ENCODE measurements at regions not wholly inside any gene's neighbourhood (a gene's known extent, or its start where the extent isn't known, plus 50 kb on each side); places are given as distances from the start of the nearest gene placed in this dataset.
"Not testable (repeated sequence)": the region's sequence is repeated elsewhere in the genome, so short reads cannot be mapped to it uniquely, and the experiment has no call there.

DNA sequence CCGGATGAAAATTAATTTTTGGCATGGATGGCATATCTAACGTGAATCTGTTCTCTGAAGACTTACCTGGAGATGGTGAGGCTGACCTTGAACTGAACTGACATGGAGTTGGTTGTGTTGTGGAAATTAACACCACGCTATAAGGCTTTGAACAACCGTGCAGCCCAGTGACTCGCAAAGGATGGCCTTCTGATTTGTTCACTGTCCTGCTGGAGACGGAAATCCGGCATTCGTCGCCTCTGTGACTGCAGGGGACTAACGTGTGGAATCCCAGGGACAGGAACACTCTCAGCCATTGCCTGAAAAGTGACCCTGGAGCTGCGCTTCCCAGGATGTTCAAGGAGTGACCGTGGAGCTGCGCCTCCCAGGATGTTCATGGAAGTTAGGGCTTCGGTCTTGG lies 100.3 kb downstream of the NPIPB11 start:
- Histone ChIP-seq H3K36me3 (no peaks in the 10 kb centered on the region), H3F3A (ENCODE audit: low read depth) (no peaks in the 10 kb centered on the region), H4K20me1 (ENCODE audit: low read depth) (no peaks in the 10 kb centered on the region), H3K4me2 (no peak overlapping the region), H3K27me3 (no peaks in the 10 kb centered on the region), H3K79me2 (ENCODE audit: low read depth) (no peaks in the 10 kb centered on the region), H3K9ac (no peak overlapping the region), H3K9me3 (ENCODE audit: low read depth) (no peaks in the 10 kb centered on the region), H2AFZ (replicated peaks) (no peak overlapping the region), H3K4me1 (no peaks in the 10 kb centered on the region), H3K27ac (no peak overlapping the region), H3K4me3 (no peak overlapping the region)
- peaks cover 9% of the 10 kb centered on the region for H3K27me3 Mint-ChIP-seq (ENCODE audit: insufficient read depth, low read depth)
- no peak overlapping the region for H3K4me3 Mint-ChIP-seq
- TF ChIP-seq, protein P1, sequence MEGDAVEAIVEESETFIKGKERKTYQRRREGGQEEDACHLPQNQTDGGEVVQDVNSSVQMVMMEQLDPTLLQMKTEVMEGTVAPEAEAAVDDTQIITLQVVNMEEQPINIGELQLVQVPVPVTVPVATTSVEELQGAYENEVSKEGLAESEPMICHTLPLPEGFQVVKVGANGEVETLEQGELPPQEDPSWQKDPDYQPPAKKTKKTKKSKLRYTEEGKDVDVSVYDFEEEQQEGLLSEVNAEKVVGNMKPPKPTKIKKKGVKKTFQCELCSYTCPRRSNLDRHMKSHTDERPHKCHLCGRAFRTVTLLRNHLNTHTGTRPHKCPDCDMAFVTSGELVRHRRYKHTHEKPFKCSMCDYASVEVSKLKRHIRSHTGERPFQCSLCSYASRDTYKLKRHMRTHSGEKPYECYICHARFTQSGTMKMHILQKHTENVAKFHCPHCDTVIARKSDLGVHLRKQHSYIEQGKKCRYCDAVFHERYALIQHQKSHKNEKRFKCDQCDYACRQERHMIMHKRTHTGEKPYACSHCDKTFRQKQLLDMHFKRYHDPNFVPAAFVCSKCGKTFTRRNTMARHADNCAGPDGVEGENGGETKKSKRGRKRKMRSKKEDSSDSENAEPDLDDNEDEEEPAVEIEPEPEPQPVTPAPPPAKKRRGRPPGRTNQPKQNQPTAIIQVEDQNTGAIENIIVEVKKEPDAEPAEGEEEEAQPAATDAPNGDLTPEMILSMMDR (IDR thresholded peaks at IDR 0.05): no peak
- TF ChIP-seq EZH2phosphoT487 (IDR thresholded peaks at IDR 0.05): no peak
- no peak for TF ChIP-seq EZH2 (IDR thresholded peaks at IDR 0.05)
- H3K27ac Mint-ChIP-seq: no peak overlapping the region
- H3K9me3 Mint-ChIP-seq: peaks cover 2% of the 10 kb centered on the region
- no peaks in the 10 kb centered on the region for H3K36me3 Mint-ChIP-seq
- H3K4me1 Mint-ChIP-seq: peaks cover 23% of the 10 kb centered on the region
- DNase-seq (ENCODE audit: low spot score): no peak

GRCh38 chr16:29305018-29305417 lies 101.5 kb downstream of the NPIPB11 start:
- H3K9me3 ChIP-seq (ENCODE audit: low read depth); H3K4me3 ChIP-seq; H2AFZ ChIP-seq (replicated peaks); H3K36me3 ChIP-seq; H3K4me3 Mint-ChIP-seq; H3K9me3 Mint-ChIP-seq; H3K9ac ChIP-seq; H3K79me2 ChIP-seq (ENCODE audit: low read depth); H3K27ac Mint-ChIP-seq; H4K20me1 ChIP-seq (ENCODE audit: low read depth); H3K36me3 Mint-ChIP-seq; H3K27me3 Mint-ChIP-seq (ENCODE audit: insufficient read depth, low read depth); H3K4me2 ChIP-seq; DNase-seq (ENCODE audit: low spot score); H3F3A ChIP-seq (ENCODE audit: low read depth); H3K4me1 ChIP-seq; H3K27me3 ChIP-seq; H3K27ac ChIP-seq: not testable (repeated sequence)
- H3K4me1 Mint-ChIP-seq: peaks cover 32% of the 10 kb centered on the region

GRCh38 chr16:29304251-29304650 lies 102.3 kb downstream of the NPIPB11 start:
- H4K20me1 ChIP-seq (ENCODE audit: low read depth): no peaks in the 10 kb centered on the region
- H3K79me2 ChIP-seq (ENCODE audit: low read depth): no peaks in the 10 kb centered on the region
- no peak overlapping the region for H3K27ac ChIP-seq
- no peak for DNase-seq (ENCODE audit: low spot score)
- H3K9me3 Mint-ChIP-seq: peaks cover 2% of the 10 kb centered on the region
- TF ChIP-seq EZH2phosphoT487 (IDR thresholded peaks at IDR 0.05) (no peak), EZH2 (IDR thresholded peaks at IDR 0.05) (no peak)
- TF ChIP-seq, protein P1 (IDR thresholded peaks at IDR 0.05): no peak
- H3K4me3 ChIP-seq: no peak overlapping the region
- H2AFZ ChIP-seq (replicated peaks): no peak overlapping the region
- H3K4me3 Mint-ChIP-seq: no peak overlapping the region
- H3K9ac ChIP-seq: no peak overlapping the region
- H3K4me1 ChIP-seq: no peaks in the 10 kb centered on the region
- no peaks in the 10 kb centered on the region for H3K9me3 ChIP-seq (ENCODE audit: low read depth)
- no peak overlapping the region for H3K27ac Mint-ChIP-seq
- H3K4me1 Mint-ChIP-seq: peaks cover 34% of the 10 kb centered on the region
- no peaks in the 10 kb centered on the region for H3K36me3 ChIP-seq
- no peak overlapping the region for H3K4me2 ChIP-seq
- H3K27me3 Mint-ChIP-seq (ENCODE audit: insufficient read depth, low read depth): peaks cover 8% of the 10 kb centered on the region
- no peaks in the 10 kb centered on the region for H3K36me3 Mint-ChIP-seq
- no peaks in the 10 kb centered on the region for H3F3A ChIP-seq (ENCODE audit: low read depth)
- no peaks in the 10 kb centered on the region for H3K27me3 ChIP-seq

DNA sequence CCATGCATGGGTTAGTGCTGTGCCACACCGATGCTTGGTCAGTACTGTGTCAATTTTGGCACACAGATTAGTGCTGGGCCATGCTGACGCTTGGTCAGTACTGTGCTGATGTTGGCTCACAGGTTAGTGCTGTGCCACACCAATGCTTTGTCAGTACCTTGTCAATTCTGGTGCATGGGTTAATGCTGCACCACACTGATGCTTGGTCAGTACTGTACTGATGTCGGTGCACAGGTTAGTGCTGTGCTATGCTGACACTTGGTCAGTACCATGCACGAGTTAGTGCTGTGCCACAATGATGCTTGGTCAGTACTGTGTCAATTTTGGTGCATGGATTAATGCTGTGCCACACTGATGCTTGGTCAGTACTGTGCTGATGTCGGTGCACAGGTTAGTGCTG lies 103.0 kb downstream of the NPIPB11 start:
- Histone ChIP-seq H3K36me3 (no peaks in the 10 kb centered on the region), H3K4me1 (no peaks in the 10 kb centered on the region), H3K27ac (no peak overlapping the region), H3K9me3 (ENCODE audit: low read depth) (no peaks in the 10 kb centered on the region), H3K4me3 (no peak overlapping the region), H3K4me2 (no peak overlapping the region), H3F3A (ENCODE audit: low read depth) (no peaks in the 10 kb centered on the region), H2AFZ (replicated peaks) (no peak overlapping the region), H3K79me2 (ENCODE audit: low read depth) (no peaks in the 10 kb centered on the region), H3K27me3 (no peaks in the 10 kb centered on the region), H3K9ac (no peak overlapping the region), H4K20me1 (ENCODE audit: low read depth) (no peaks in the 10 kb centered on the region)
- Mint-ChIP-seq H3K27me3 (ENCODE audit: insufficient read depth, low read depth) (peaks cover 10% of the 10 kb centered on the region), H3K27ac (no peak overlapping the region), H3K9me3 (peaks cover 2% of the 10 kb centered on the region), H3K4me1 (peaks cover 34% of the 10 kb centered on the region), H3K36me3 (no peaks in the 10 kb centered on the region), H3K4me3 (no peak overlapping the region)
- no peak for DNase-seq (ENCODE audit: low spot score)
- TF ChIP-seq, protein P1 (IDR thresholded peaks at IDR 0.05): no peak
- TF ChIP-seq EZH2 (IDR thresholded peaks at IDR 0.05) (no peak), EZH2phosphoT487 (IDR thresholded peaks at IDR 0.05) (no peak)
